ENCODE measurements at regions not wholly inside any gene's neighbourhood (a gene's known extent, or its start where the extent isn't known, plus 50 kb on each side); places are given as distances from the start of the nearest gene placed in this dataset.

GRCh38 chr4:180913750-180914149 lies 1329.5 kb upstream of the TENM3 start:
- DNase-seq, result no peak

DNA sequence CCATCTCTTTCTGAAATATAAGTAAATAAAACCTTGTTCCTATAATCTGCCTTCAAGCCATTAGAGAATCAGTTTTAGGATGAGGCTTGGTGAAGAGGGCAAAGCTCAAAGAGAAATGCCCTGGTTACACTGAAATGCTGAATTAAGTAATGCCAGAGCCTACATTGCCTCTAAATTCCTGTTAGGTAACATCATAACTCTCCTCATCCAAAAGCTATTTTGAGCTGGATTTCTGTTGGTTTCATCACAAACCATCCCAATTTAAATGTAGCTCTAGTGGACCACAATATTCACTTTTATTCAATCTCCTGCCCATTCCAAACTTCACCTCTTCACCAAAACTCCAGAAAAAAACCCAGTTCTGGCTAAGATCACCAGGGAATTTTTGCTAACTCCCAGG lies 1319.7 kb upstream of the TENM3 start:
- DNase-seq, result no peak

GRCh38 chr4:180925805-180926204 lies 1317.4 kb upstream of the TENM3 start:
- DNase-seq, result no peak

- DNase-seq, result no peak
Measured at GRCh38 chr4:180926277-180926676, 1316.9 kb upstream of the TENM3 start.

DNA sequence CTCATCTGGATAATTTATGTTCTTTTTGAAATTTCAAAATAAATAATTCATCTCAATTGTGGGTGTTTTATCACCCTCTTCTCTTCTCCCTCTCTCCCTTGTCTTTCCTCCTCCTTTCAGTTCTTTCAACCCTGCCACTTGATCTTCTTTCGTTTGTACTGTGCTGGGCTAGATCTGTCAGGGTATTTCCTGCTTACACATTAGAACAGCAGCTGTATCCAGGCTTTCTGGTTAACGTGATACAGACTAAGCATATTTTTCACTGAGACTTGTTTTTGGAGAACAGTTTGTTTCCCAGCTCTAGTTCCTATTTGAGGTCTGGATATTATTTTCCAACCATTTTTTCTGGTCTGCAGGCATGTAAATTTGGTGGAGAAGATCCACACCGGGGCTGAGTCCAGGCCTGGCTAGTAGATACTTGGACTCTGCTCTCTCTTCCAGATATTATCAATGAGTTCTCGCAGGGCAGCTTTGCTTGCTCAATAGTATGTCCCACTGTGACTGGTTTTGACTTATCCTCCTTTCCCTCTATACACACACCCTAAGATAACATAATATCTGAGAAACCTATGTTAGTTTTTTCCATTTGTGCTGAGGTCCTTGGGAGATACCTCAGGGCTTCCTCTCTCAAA lies 1310.7 kb upstream of the TENM3 start:
- DNase-seq, result no peak

GRCh38 chr4:180937083-180937482 lies 1306.1 kb upstream of the TENM3 start:
- no peak for DNase-seq

DNA sequence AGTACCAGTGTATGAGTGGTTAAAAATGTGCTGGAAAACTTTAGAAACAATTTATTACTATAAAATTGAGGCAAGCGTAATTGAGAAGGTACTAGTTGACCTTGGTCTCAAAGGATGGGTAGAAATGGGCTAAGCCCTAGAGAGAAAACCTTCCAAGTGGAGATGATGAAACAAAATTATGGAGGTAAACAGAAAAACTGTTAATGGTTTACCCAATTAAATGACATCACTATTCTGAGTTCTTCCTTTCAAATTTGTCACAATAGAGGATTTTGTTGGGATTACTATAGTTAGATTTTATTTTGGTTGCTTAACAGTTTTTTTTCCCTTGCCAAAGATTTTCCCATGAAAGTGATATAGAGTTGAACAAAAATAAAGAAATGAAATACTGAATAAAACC lies 1302.5 kb upstream of the TENM3 start:
- DNase-seq, result no peak

GRCh38 chr4:180942367-180942916 lies 1300.8 kb upstream of the TENM3 start:
- DNase-seq, result no peak

DNA sequence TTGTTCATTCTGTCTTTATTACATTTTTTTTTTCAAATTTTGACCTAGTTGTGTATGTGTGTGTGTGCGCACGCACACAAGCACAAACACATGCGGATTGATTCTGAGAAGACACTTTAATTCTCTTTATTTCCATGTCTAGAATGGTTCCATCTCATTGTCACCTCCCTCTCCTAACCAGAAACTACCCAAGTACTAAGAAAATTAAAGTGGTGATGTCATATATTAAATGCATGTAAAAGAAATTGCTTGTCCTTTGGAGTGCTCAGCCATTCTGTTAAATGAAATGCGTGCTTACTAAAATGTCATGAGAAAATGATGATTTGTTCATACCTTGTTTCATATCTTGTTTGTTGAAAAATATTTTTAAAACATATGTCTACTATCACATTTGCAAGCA lies 1297.0 kb upstream of the TENM3 start:
- no peak for DNase-seq

DNA sequence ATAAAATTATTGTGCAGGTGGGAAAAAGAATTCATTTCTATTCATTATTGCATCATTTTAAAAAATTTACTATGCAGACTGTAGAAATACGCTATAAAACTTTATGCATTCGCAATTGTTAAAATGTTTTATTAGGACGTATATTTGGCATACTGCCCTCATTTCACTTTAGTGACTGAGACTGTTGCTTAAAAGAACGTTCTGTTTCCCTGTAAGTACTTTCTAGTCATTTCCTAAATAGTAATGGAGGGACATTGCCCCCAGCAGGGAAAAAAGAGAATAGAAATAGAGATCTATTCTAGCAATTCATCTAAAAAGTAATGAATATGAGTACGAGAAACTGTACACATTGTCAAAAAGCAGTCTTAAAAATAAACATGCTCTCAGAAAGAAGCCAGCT lies 1295.8 kb upstream of the TENM3 start:
- DNase-seq, result no peak

DNA sequence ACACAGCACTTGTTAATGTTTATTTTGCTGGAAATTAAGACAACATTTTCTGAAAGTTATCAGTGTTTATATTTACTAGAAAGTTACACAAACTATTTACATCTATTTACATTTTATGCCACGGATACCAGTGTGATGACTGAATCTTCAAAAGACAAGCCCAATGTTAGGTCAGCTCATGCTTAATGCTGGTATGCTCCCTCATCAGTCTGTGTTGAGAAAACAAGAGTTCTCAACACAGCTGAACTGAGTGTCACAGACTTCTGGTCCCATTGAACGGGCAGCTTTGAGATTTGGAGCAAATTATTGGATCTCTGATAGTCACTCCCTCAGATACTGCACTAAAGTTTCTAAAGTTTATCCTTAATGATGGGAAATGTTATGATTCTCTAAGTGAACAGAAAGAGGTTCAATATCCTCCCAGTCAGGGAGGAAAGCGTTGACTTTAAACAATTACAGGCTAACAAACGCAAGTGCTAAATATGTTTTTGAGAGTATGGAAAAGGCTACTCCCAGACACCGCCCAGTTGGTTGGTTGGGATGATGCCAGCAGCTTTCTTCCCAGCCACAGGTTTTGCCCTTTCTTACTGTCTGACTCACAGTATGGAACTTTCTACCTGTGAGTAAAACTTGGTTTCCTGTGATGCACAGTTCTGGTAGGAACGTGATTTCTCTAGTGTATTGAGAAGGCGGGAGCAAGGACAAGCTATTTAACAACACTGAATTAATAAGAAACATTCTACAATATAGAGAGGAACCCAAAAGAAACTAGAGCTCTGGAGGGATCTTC lies 1293.6 kb upstream of the TENM3 start:
- DNase-seq, result no peak

- no peak for DNase-seq
Measured at GRCh38 chr4:180950377-180950776, 1292.8 kb upstream of the TENM3 start.

- DNase-seq, result no peak
Measured at GRCh38 chr4:180951312-180951711, 1291.9 kb upstream of the TENM3 start.

DNA sequence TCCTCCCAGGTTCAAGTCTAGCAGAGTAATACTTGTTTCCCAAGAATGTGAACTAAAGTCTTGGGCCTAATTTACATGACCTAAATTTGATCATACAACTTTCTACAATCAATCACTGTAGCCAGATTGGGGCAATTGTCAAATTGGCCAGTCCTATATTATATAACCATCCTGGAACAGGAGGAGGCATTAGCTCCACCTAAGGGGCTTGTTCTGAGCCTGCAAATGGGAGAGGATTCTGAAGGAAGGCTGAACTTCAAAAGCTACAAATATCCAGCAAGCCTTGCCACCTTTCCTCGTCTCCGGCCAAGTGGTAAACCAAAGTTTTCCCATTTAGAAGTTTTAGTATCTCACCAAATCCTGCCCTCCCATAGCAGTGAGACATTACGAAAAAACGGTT lies 1289.6 kb upstream of the TENM3 start:
- no peak for DNase-seq

DNA sequence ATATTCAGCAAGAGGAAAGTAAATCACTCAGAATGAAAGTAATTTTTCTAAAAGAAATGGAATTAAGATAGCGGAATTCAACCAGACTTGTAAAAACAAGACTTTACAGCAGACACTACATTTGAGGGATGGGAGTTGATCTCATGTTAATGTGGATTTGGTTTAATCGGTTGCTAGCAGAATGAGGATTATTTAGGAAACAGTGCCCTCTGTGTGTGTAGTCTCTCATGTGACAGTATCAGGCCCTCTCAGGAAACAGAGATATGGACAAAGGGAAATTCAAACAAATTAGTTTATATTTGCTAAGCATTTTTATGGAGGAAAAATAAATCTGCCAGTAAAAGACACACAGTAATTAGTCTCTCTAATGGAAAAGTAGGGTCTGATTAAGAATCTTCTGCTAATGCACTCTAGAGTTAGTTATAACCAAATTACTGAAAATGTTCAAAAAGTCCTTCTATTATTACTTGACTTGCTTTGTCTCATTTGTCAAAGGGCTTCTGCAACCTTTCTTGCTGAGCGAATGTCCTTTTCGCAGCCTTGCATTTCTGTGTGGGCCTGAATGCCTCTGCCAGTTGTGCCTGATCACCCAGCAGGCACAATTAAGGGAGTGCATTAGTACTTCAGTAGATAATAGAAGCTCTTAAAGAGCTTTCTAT lies 1282.3 kb upstream of the TENM3 start:
- DNase-seq, result no peak

- no peak for DNase-seq
Measured at GRCh38 chr4:180962268-180962667, 1280.9 kb upstream of the TENM3 start.

GRCh38 chr4:180966312-180966711 lies 1276.9 kb upstream of the TENM3 start:
- no peak for DNase-seq

- no peak for DNase-seq
Measured at GRCh38 chr4:180967936-180968335, 1275.3 kb upstream of the TENM3 start.

GRCh38 chr4:180973894-180974293 lies 1269.3 kb upstream of the TENM3 start:
- DNase-seq, result no peak

- no peak for DNase-seq
Measured at GRCh38 chr4:180990931-180991330, 1252.3 kb upstream of the TENM3 start.

DNA sequence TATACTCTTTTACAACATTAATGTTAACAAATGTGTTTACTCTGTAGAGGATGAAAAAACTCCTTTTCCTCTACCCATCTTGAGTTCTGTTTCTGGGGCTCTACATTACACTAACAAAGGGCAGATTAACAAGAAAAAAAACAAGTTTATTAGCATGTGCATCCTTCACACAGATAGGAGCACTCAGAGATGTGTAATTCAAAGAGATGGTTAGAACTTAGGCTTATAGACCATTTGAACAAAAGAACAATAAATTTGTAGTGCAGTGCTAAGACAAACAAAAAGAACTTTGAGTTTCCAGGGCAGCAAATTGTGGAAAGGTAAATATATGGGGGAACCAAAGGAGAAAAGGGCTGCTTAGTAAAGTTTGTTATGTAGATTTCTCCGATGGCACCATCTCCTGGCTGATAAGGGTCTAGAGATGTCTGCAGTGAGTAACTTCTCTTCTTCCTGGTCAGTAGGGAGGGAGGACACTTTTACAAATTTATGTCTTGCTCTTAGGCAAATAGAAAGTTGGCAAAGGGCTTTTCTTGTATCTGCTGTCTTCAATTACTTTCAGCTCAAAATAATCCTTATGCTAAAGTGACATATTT lies 1249.9 kb upstream of the TENM3 start:
- no peak for DNase-seq

GRCh38 chr4:180994722-180995121 lies 1248.5 kb upstream of the TENM3 start:
- no peak for DNase-seq

DNA sequence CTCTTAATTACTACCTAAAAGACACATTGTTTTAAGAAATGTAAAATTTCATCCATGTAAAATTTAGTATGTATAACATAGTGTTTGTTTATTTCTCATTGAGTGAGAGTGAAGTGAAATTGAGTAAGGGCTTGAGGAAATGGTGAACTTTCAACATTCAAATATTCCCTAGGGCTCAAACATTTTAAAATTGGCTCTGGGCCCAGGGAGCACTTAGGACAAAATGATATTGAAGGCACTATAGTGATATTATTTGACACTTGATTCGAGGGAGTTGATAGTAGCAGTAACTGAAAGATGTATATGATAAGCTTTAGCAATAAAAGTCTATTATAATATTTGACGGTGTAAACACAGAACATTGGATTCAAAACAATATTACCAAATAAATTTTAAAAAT lies 1244.0 kb upstream of the TENM3 start:
- no peak for DNase-seq

GRCh38 chr4:181004056-181004455 lies 1239.1 kb upstream of the TENM3 start:
- DNase-seq, result no peak

All from activated CD4-positive, alpha-beta T cell treated with anti-CD3 and anti-CD28 coated beads, Interleukin-2, amount 50 U/mL, for 16 hours (primary cell).